Neural progenitor cell (in vitro differentiated cells): ENCODE measurements at regions not wholly inside any gene's neighbourhood (a gene's known extent, or its start where the extent isn't known, plus 50 kb on each side); places are given as distances from the start of the nearest gene placed in this dataset.

ENCODE experiments used
- DNase-seq: peaks from one replicate; pipeline ENCODE4 v3.0.0-alpha.2; 2016; ENCODE audit warnings: low spot score
- H2AFZ ChIP-seq: fragments of 200-600 bp; sonication (generic); replicated peaks from 2 replicates; pipeline ENCODE4 v1.6.1; 2016; ENCODE audit warnings: antibody characterized with exemption
- H3F3A ChIP-seq: fragments of 200-600 bp; sonication (generic); 2 replicates; pipeline ENCODE4 v1.6.1; 2016; ENCODE audit warnings: antibody characterized with exemption, low read depth
- H3K27ac ChIP-seq: fragments of 200-600 bp; sonication (generic); 2 replicates; pipeline ENCODE4 v1.5.1; 2016; ENCODE audit warnings: mild to moderate bottlenecking
- H3K27me3 ChIP-seq: fragments of 200-600 bp; sonication (generic); 2 replicates; pipeline ENCODE4 v1.6.1; 2016; ENCODE audit warnings: mild to moderate bottlenecking, moderate library complexity
- H3K36me3 ChIP-seq: fragments of 200-600 bp; sonication (generic); 2 replicates; pipeline ENCODE4 v1.5.1; 2016
- H3K4me1 ChIP-seq: fragments of 200-600 bp; sonication (generic); 2 replicates; pipeline ENCODE4 v1.6.1; 2016; ENCODE audit warnings: mixed run types
- H3K4me2 ChIP-seq: fragments of 200-600 bp; sonication (generic); 2 replicates; pipeline ENCODE4 v1.6.1; 2016
- H3K4me3 ChIP-seq: fragments of 200-600 bp; sonication (generic); 2 replicates; pipeline ENCODE4 v1.5.1; 2016
- H3K79me2 ChIP-seq: fragments of 200-600 bp; sonication (generic); 2 replicates; pipeline ENCODE4 v1.6.1; 2016; ENCODE audit warnings: low read depth
- H3K9ac ChIP-seq: fragments of 200-600 bp; sonication (generic); 2 replicates; pipeline ENCODE4 v1.6.1; 2016
- H3K9me3 ChIP-seq: fragments of 200-600 bp; sonication (generic); 2 replicates; pipeline ENCODE4 v1.5.1; 2016; ENCODE audit warnings: low read depth
- H4K20me1 ChIP-seq: fragments of 200-600 bp; sonication (generic); 2 replicates; pipeline ENCODE4 v1.6.1; 2016; ENCODE audit warnings: low read depth
- H3K27ac Mint-ChIP-seq: 3 replicates; pipeline ENCODE4 v1.8.0; 2021; ENCODE audit warnings: mixed read lengths
- H3K27me3 Mint-ChIP-seq: 2 replicates; pipeline ENCODE4 v1.8.0; 2022; ENCODE audit warnings: low read depth, mild to moderate bottlenecking, inconsistent platforms, moderate library complexity, mixed read lengths; ENCODE audit not compliant: insufficient read depth
- H3K36me3 Mint-ChIP-seq: 3 replicates; pipeline ENCODE4 v1.8.0; 2021; ENCODE audit warnings: mixed read lengths
- H3K4me1 Mint-ChIP-seq: 3 replicates; pipeline ENCODE4 v1.8.0; 2021; ENCODE audit warnings: mixed read lengths
- H3K4me3 Mint-ChIP-seq: 3 replicates; pipeline ENCODE4 v1.8.0; 2021; ENCODE audit warnings: mild to moderate bottlenecking, moderate library complexity, mixed read lengths
- H3K9me3 Mint-ChIP-seq: 3 replicates; pipeline ENCODE4 v1.8.0; 2020; ENCODE audit warnings: mixed read lengths
- CTCF ChIP-seq: fragments of 200-600 bp; sonication (generic); IDR thresholded peaks from 2 replicates; pipeline ENCODE4 v1.5.1; 2017; ENCODE audit warnings: antibody characterized with exemption, mild to moderate bottlenecking
- EZH2 ChIP-seq: fragments of 200-600 bp; sonication (generic); IDR thresholded peaks from 2 replicates; pipeline ENCODE4 v1.6.1; 2017; ENCODE audit warnings: antibody characterized with exemption, mild to moderate bottlenecking, moderate library complexity
- EZH2phosphoT487 ChIP-seq: fragments of 200-600 bp; sonication (generic); IDR thresholded peaks from 2 replicates; pipeline ENCODE4 v1.6.1; 2017; ENCODE audit warnings: antibody characterized with exemption

- peak overlapping the region; percentile 20 for H3K4me3 ChIP-seq
- H3K4me2 ChIP-seq, result peak overlapping the region; percentile 59
- no peak for DNase-seq
- H2AFZ ChIP-seq, result peak overlapping the region; percentile 93
- no peak overlapping the region for H3K4me3 Mint-ChIP-seq
- no peak overlapping the region for H3K9ac ChIP-seq
- H3K36me3 ChIP-seq, result no peaks in the 10 kb centered on the region
- no peaks in the 10 kb centered on the region for H3K79me2 ChIP-seq
- no peaks in the 10 kb centered on the region for H3K27me3 Mint-ChIP-seq
- H3K27me3 ChIP-seq, result no peaks in the 10 kb centered on the region
- H4K20me1 ChIP-seq, result no peaks in the 10 kb centered on the region
- peaks cover 9% of the 10 kb centered on the region for H3K9me3 Mint-ChIP-seq
- H3K4me1 ChIP-seq, result peaks cover 11% of the 10 kb centered on the region
- peaks cover 11% of the 10 kb centered on the region for H3F3A ChIP-seq
- H3K4me1 Mint-ChIP-seq, result peaks cover 5% of the 10 kb centered on the region
- peak overlapping the region; percentile 55 for H3K27ac Mint-ChIP-seq
- no peaks in the 10 kb centered on the region for H3K9me3 ChIP-seq
- H3K36me3 Mint-ChIP-seq, result no peaks in the 10 kb centered on the region
- TF ChIP-seq CTCF (no peak), EZH2phosphoT487 (no peak), EZH2 (no peak)
- peak overlapping the region; percentile 78 for H3K27ac ChIP-seq
These were observed 141.0 kb downstream of the ADCYAP1 start for GRCh38 chr18:1045658-1046057.

GRCh38 chr18:1047406-1047805, 142.7 kb downstream of the ADCYAP1 start:
- Histone ChIP-seq H3K79me2 (no peaks in the 10 kb centered on the region), H3F3A (peaks cover 11% of the 10 kb centered on the region), H3K27ac (no peak overlapping the region), H3K9ac (no peak overlapping the region), H3K4me3 (no peak overlapping the region), H3K4me1 (peaks cover 11% of the 10 kb centered on the region), H4K20me1 (no peaks in the 10 kb centered on the region), H3K4me2 (no peak overlapping the region), H3K9me3 (no peaks in the 10 kb centered on the region), H2AFZ (no peak overlapping the region), H3K27me3 (no peaks in the 10 kb centered on the region), H3K36me3 (no peaks in the 10 kb centered on the region)
- peaks cover 9% of the 10 kb centered on the region for H3K9me3 Mint-ChIP-seq
- no peak overlapping the region for H3K27ac Mint-ChIP-seq
- no peak overlapping the region for H3K4me3 Mint-ChIP-seq
- no peaks in the 10 kb centered on the region for H3K27me3 Mint-ChIP-seq
- no peak for TF ChIP-seq CTCF
- no peaks in the 10 kb centered on the region for H3K36me3 Mint-ChIP-seq
- no peak for DNase-seq
- peaks cover 5% of the 10 kb centered on the region for H3K4me1 Mint-ChIP-seq

GRCh38 chr18:1048032-1048431, 143.4 kb downstream of the ADCYAP1 start:
- Mint-ChIP-seq H3K36me3 (no peaks in the 10 kb centered on the region), H3K27ac (no peak overlapping the region), H3K9me3 (peaks cover 3% of the 10 kb centered on the region), H3K4me3 (no peak overlapping the region), H3K4me1 (peaks cover 5% of the 10 kb centered on the region), H3K27me3 (no peaks in the 10 kb centered on the region)
- Histone ChIP-seq H3K4me1 (peaks cover 11% of the 10 kb centered on the region), H3K9ac (no peak overlapping the region), H3K9me3 (no peaks in the 10 kb centered on the region), H4K20me1 (no peaks in the 10 kb centered on the region), H2AFZ (no peak overlapping the region), H3K79me2 (no peaks in the 10 kb centered on the region), H3K36me3 (no peaks in the 10 kb centered on the region), H3K27me3 (no peaks in the 10 kb centered on the region), H3K27ac (no peak overlapping the region), H3F3A (peaks cover 11% of the 10 kb centered on the region), H3K4me2 (no peak overlapping the region), H3K4me3 (no peak overlapping the region)
- DNase-seq, result no peak
- TF ChIP-seq EZH2phosphoT487, result no peak
- TF ChIP-seq EZH2, result no peak
- TF ChIP-seq CTCF, result no peak

- H3K9me3 Mint-ChIP-seq, result peaks cover 3% of the 10 kb centered on the region
- H4K20me1 ChIP-seq, result peaks cover 3% of the 10 kb centered on the region
- H3K36me3 ChIP-seq, result no peaks in the 10 kb centered on the region
- H3K9ac ChIP-seq, result no peak overlapping the region
- no peaks in the 10 kb centered on the region for H3K9me3 ChIP-seq
- no peaks in the 10 kb centered on the region for H3K36me3 Mint-ChIP-seq
- H3K27ac ChIP-seq, result no peak overlapping the region
- H3K4me1 Mint-ChIP-seq, result peaks cover 5% of the 10 kb centered on the region
- no peak overlapping the region for H3K4me3 ChIP-seq
- H3K79me2 ChIP-seq, result no peaks in the 10 kb centered on the region
- H3K27me3 Mint-ChIP-seq, result no peaks in the 10 kb centered on the region
- no peak overlapping the region for H3K27ac Mint-ChIP-seq
- DNase-seq, result no peak
- H3K27me3 ChIP-seq, result no peaks in the 10 kb centered on the region
- H3K4me3 Mint-ChIP-seq, result no peak overlapping the region
- H3K4me1 ChIP-seq, result peaks cover 11% of the 10 kb centered on the region
- H3F3A ChIP-seq, result peaks cover 11% of the 10 kb centered on the region
- H3K4me2 ChIP-seq, result no peak overlapping the region
- TF ChIP-seq CTCF, result no peak
- no peak for TF ChIP-seq EZH2
- TF ChIP-seq EZH2phosphoT487, result no peak
- H2AFZ ChIP-seq, result no peak overlapping the region
These were observed 144.5 kb downstream of the ADCYAP1 start for GRCh38 chr18:1049173-1049572.
